H9 (cell line): ENCODE measurements at regions not wholly inside any gene's neighbourhood (a gene's known extent, or its start where the extent isn't known, plus 50 kb on each side); places are given as distances from the start of the nearest gene placed in this dataset.

ENCODE experiments used
- DNase-seq: peaks from one replicate; pipeline ENCODE4 v3.0.0-alpha.2; 2017
- H2AFZ ChIP-seq: one replicate; pipeline ENCODE4 v1.6.1; 2013; ENCODE audit warnings: mild to moderate bottlenecking, low read length, control low read depth, moderate library complexity
- H2AK5ac ChIP-seq: 2 replicates; pipeline ENCODE4 v1.6.1; 2013; ENCODE audit warnings: low read length, control low read depth, mixed read lengths; ENCODE audit not compliant: insufficient read length
- H2BK120ac ChIP-seq: one replicate; pipeline ENCODE4 v1.6.1; 2013; ENCODE audit warnings: low read depth, mild to moderate bottlenecking, low read length, control low read depth, inconsistent platforms; ENCODE audit not compliant: poor library complexity, severe bottlenecking
- H2BK12ac ChIP-seq: 2 replicates; pipeline ENCODE4 v1.6.1; 2013; ENCODE audit warnings: low read length, control low read depth, mixed read lengths, low read depth; ENCODE audit not compliant: insufficient read length
- H2BK15ac ChIP-seq: 2 replicates; pipeline ENCODE4 v1.6.1; 2013; ENCODE audit warnings: low read depth, low read length, control low read depth
- H2BK20ac ChIP-seq: one replicate; pipeline ENCODE4 v1.6.1; 2013; ENCODE audit warnings: low read depth, mild to moderate bottlenecking, low read length, control low read depth, inconsistent platforms; ENCODE audit not compliant: poor library complexity, severe bottlenecking
- H2BK5ac ChIP-seq: 2 replicates; pipeline ENCODE4 v1.6.1; 2013; ENCODE audit warnings: low read length, control low read depth, mixed read lengths; ENCODE audit not compliant: insufficient read length
- H3K14ac ChIP-seq: 2 replicates; pipeline ENCODE4 v1.6.1; 2013; ENCODE audit warnings: low read length, control low read depth; ENCODE audit not compliant: insufficient read depth
- H3K18ac ChIP-seq: 2 replicates; pipeline ENCODE4 v1.6.1; 2013; ENCODE audit warnings: low read depth, mild to moderate bottlenecking, mixed read lengths, low read length, control low read depth; ENCODE audit not compliant: insufficient read length
- H3K23ac ChIP-seq: 2 replicates; pipeline ENCODE4 v1.6.1; 2013; ENCODE audit warnings: low read length, control low read depth, mixed read lengths, low read depth; ENCODE audit not compliant: insufficient read length
- H3K23me2 ChIP-seq: 2 replicates; pipeline ENCODE4 v1.6.1; 2013; ENCODE audit warnings: low read depth, mild to moderate bottlenecking, mixed read lengths, low read length, control low read depth; ENCODE audit not compliant: insufficient read length, poor library complexity, severe bottlenecking
- H3K27ac ChIP-seq: 2 replicates; pipeline ENCODE4 v1.5.1; 2013; ENCODE audit warnings: low read length, control low read depth, mixed read lengths, low read depth; ENCODE audit not compliant: insufficient read length
- H3K27me3 ChIP-seq: 2 replicates; pipeline ENCODE4 v1.6.1; 2013; ENCODE audit warnings: low read length, control low read depth, inconsistent platforms; ENCODE audit not compliant: insufficient read depth
- H3K4ac ChIP-seq: 2 replicates; pipeline ENCODE4 v1.6.1; 2013; ENCODE audit warnings: low read depth, mild to moderate bottlenecking, control low read depth, inconsistent platforms, low read length, moderate library complexity
- H3K4me1 ChIP-seq: 2 replicates; pipeline ENCODE4 v1.6.1; 2013; ENCODE audit warnings: low read length, control low read depth, inconsistent platforms; ENCODE audit not compliant: insufficient read depth
- H3K4me2 ChIP-seq: 2 replicates; pipeline ENCODE4 v1.6.1; 2013; ENCODE audit warnings: low read length, control low read depth, mixed read lengths; ENCODE audit not compliant: insufficient read length, insufficient read depth
- H3K56ac ChIP-seq: 2 replicates; pipeline ENCODE4 v1.6.1; 2013; ENCODE audit warnings: low read depth, mild to moderate bottlenecking, mixed read lengths, low read length, control low read depth; ENCODE audit not compliant: insufficient read length
- H3K79me1 ChIP-seq: 2 replicates; pipeline ENCODE4 v1.6.1; 2013; ENCODE audit warnings: low read depth, mild to moderate bottlenecking, moderate library complexity, low read length, control low read depth, inconsistent platforms; ENCODE audit not compliant: insufficient read depth, poor library complexity, severe bottlenecking
- H3K79me2 ChIP-seq: 2 replicates; pipeline ENCODE4 v1.6.1; 2013; ENCODE audit warnings: low read length, control low read depth, inconsistent platforms; ENCODE audit not compliant: insufficient read depth
- H3K9ac ChIP-seq: 2 replicates; pipeline ENCODE4 v1.6.1; 2013; ENCODE audit warnings: low read length, control low read depth, mixed read lengths; ENCODE audit not compliant: insufficient read length; ENCODE audit errors: extremely low read depth
- H3K9me3 ChIP-seq: one replicate; pipeline ENCODE4 v1.6.1; 2013; ENCODE audit warnings: low read depth, low read length, inconsistent platforms; ENCODE audit not compliant: control insufficient read depth
- H3T11ph ChIP-seq: one replicate; pipeline ENCODE4 v1.6.1; 2013; ENCODE audit warnings: mild to moderate bottlenecking, low read length, control low read depth, inconsistent platforms
- H4K20me1 ChIP-seq: one replicate; pipeline ENCODE4 v1.6.1; 2013; ENCODE audit not compliant: control insufficient read depth, insufficient read length, insufficient read depth
- H4K5ac ChIP-seq: 2 replicates; pipeline ENCODE4 v1.6.1; 2013; ENCODE audit warnings: low read depth, mild to moderate bottlenecking, mixed read lengths, low read length, control low read depth; ENCODE audit not compliant: insufficient read length
- H4K8ac ChIP-seq: replicated peaks from 2 replicates; pipeline ENCODE4 v1.6.1; 2013; ENCODE audit warnings: low read length, control low read depth, mixed read lengths, low read depth; ENCODE audit not compliant: insufficient read length
- H4K91ac ChIP-seq: 2 replicates; pipeline ENCODE4 v1.6.1; 2013; ENCODE audit warnings: low read depth, mild to moderate bottlenecking, moderate library complexity, mixed read lengths, low read length, control low read depth; ENCODE audit not compliant: insufficient read length
- H3K27ac Mint-ChIP-seq, 3 experiments: 2 replicates in 2 of 3; 3 replicates in 1 of 3; pipeline ENCODE4 v1.8.0; 2020 to 2021; ENCODE audit warnings: mixed read lengths in 3 of 3, mild to moderate bottlenecking in 1 of 3, moderate library complexity in 1 of 3
- H3K27me3 Mint-ChIP-seq: 2 replicates; pipeline ENCODE4 v1.8.0; 2021; ENCODE audit warnings: low read depth, mild to moderate bottlenecking, moderate library complexity, mixed read lengths
- H3K36me3 Mint-ChIP-seq, 3 experiments: 2 replicates in 2 of 3; 3 replicates in 1 of 3; pipeline ENCODE4 v1.8.0; 2020 to 2021; ENCODE audit warnings: low read depth in 3 of 3, mixed read lengths in 3 of 3; ENCODE audit not compliant: insufficient read depth in 1 of 3
- H3K4me1 Mint-ChIP-seq, 2 experiments: 2 replicates each; pipeline ENCODE4 v1.8.0; 2020; ENCODE audit warnings: mixed read lengths in 2 of 2
- H3K4me3 Mint-ChIP-seq, 2 experiments: 2 replicates in 1 of 2; 3 replicates in 1 of 2; pipeline ENCODE4 v1.8.0; 2020 to 2021; ENCODE audit warnings: mild to moderate bottlenecking in 2 of 2, mixed read lengths in 2 of 2, moderate library complexity in 1 of 2
- H3K9me3 Mint-ChIP-seq, 2 experiments: 2 replicates in 1 of 2; 3 replicates in 1 of 2; pipeline ENCODE4 v1.8.0; 2020; ENCODE audit warnings: mild to moderate bottlenecking in 2 of 2, mixed read lengths in 2 of 2, moderate library complexity in 1 of 2
- CTCF ChIP-seq: fragments of 200-600 bp; sonication (generic); conservative IDR thresholded peaks from 3 replicates; pipeline ENCODE4 v1.8.0; 2021; ENCODE audit warnings: antibody characterized with exemption, mild to moderate bottlenecking

GRCh38 chr3:8307545-8308110, 194.0 kb upstream of the LMCD1 start:
- no peaks in the 10 kb centered on the region for H3K27me3 ChIP-seq
- no peak for TF ChIP-seq CTCF

More at GRCh38 chr3:8307545-8308110, 194.0 kb upstream of the LMCD1 start:
- H3K23me2 ChIP-seq = no peaks in the 10 kb centered on the region
- H2BK15ac ChIP-seq = no peak overlapping the region
- H3K4me1 ChIP-seq = peaks cover 4% of the 10 kb centered on the region; the same call in 1 of the 2 replicates
- DNase-seq = no peak
- H3K14ac ChIP-seq = no peak overlapping the region
- H3K79me2 ChIP-seq = no peaks in the 10 kb centered on the region
- no peak overlapping the region for H2AFZ ChIP-seq
- no peak overlapping the region for H3K56ac ChIP-seq
- peaks cover 9 to 16% of the 10 kb centered on the region in 2 experiments for H3K4me1 Mint-ChIP-seq
- H3T11ph ChIP-seq = no peak overlapping the region
- H3K4ac ChIP-seq = no peak overlapping the region
- H2AK5ac ChIP-seq = no peak overlapping the region
- no peak overlapping the region for H4K8ac ChIP-seq
- H3K27me3 Mint-ChIP-seq = no peaks in the 10 kb centered on the region
- no peak overlapping the region for H4K5ac ChIP-seq
- H2BK12ac ChIP-seq = no peak overlapping the region
- no peak overlapping the region for H3K4me3 Mint-ChIP-seq
- no peaks in the 10 kb centered on the region for H3K9me3 ChIP-seq
- no peak overlapping the region for H3K27ac ChIP-seq
- H3K4me2 ChIP-seq = no peak overlapping the region
- no peak overlapping the region for H2BK20ac ChIP-seq
- H3K36me3 Mint-ChIP-seq = peaks cover 1 to 10% (median 5%) of the 10 kb centered on the region in 3 experiments; a peak in 4 of 7 replicates
- H2BK120ac ChIP-seq = no peak overlapping the region
- peaks cover 14 to 16% of the 10 kb centered on the region in 2 experiments; a peak in 4 of 5 replicates for H3K9me3 Mint-ChIP-seq
- H2BK5ac ChIP-seq = no peak overlapping the region
- no peak overlapping the region for H3K9ac ChIP-seq
- no peaks in the 10 kb centered on the region for H4K20me1 ChIP-seq
- H4K91ac ChIP-seq = no peak overlapping the region
- H3K79me1 ChIP-seq = no peaks in the 10 kb centered on the region
- H3K27ac Mint-ChIP-seq = no peak overlapping the region
- H3K18ac ChIP-seq = no peak overlapping the region
- no peak overlapping the region for H3K23ac ChIP-seq
